Activated B cell treated with CpG ODN at 0.5 μM for 24 hours (primary cell): ENCODE measurements at regions not wholly inside any gene's neighbourhood (a gene's known extent, or its start where the extent isn't known, plus 50 kb on each side); places are given as distances from the start of the nearest gene placed in this dataset.

Experiments used
- ATAC-seq: fragments of 200-7000 bp; cut with Tn5 transposase; one replicate; pipeline ENCODE4 v1.10.0; 2021; ENCODE audit warnings: low read depth, mild to moderate bottlenecking, moderate library complexity
- CTCF ChIA-PET: fragments of 350-600 bp; sonication (Branson Sonifier 250); formaldehyde crosslinking; loops from one replicate; lab custom pipeline; 2021; ENCODE audit warnings: antibody characterized with exemption; lab: Charles Lee
- POLR2A ChIA-PET: fragments of 350-600 bp; sonication (Branson Sonifier 250); formaldehyde crosslinking; loops from one replicate; lab custom pipeline; 2021; ENCODE audit warnings: antibody characterized with exemption; lab: Charles Lee
- DNase-seq: peaks from one replicate; pipeline ENCODE4 v3.0.0; 2022
- H3K27ac Mint-ChIP-seq: one replicate; pipeline ENCODE4 v1.8.0; 2020; ENCODE audit warnings: mixed read lengths
- H3K27me3 Mint-ChIP-seq: one replicate; pipeline ENCODE4 v1.8.0; 2021; ENCODE audit warnings: mixed read lengths
- H3K36me3 Mint-ChIP-seq: one replicate; pipeline ENCODE4 v1.8.0; 2021; ENCODE audit warnings: low read depth, mixed read lengths
- H3K4me1 Mint-ChIP-seq: one replicate; pipeline ENCODE4 v1.8.0; 2021; ENCODE audit warnings: mixed read lengths
- H3K4me3 Mint-ChIP-seq: one replicate; pipeline ENCODE4 v1.8.0; 2020; ENCODE audit warnings: mild to moderate bottlenecking, mixed read lengths
- H3K9me3 Mint-ChIP-seq: one replicate; pipeline ENCODE4 v1.8.0; 2020; ENCODE audit warnings: mixed read lengths
- intact Hi-C: fragments of 100-400 bp; cut with micrococcal nuclease; formaldehyde crosslinking; loops from one replicate; pipeline ENCODE4 v1.15.1; 2024
- TF ChIP-seq, protein P1 (sequence below): fragments of 200-600 bp; IDR thresholded peaks from one replicate; pipeline ENCODE4 v1.8.0; 2022; ENCODE audit warnings: antibody characterized with exemption, mild to moderate bottlenecking

DNA sequence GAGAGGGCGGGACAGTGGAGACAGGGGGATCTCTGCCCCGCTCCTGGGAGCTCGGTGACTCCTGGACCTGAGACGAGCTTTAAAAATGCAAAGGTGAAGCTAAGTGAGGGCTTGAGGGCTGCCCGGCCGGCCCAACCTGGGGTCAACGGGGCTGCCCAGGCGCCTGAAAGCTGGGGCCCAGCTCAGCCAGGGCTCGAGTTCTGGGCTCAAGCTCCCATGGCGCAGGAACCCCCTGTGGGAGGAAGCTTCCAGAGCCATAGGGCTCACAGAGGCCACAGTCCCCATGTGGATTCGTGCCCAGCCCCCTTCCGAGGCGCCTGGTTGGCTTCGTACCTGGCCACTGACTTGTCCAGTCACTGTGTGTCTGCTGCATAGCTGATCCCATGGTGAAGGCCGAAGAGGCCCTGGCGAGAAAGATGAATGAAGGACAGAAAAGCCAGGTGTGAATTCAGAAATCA, 75.8 kb upstream of the GSE1 start:
- ChIA-PET POLR2A (no interaction called here), CTCF (no interaction called here)
- H3K27me3 Mint-ChIP-seq, result peaks cover 3% of the 10 kb centered on the region
- H3K4me3 Mint-ChIP-seq, result no peak overlapping the region
- no peak overlapping the region for H3K27ac Mint-ChIP-seq
- intact Hi-C loops, result loop anchor here (5.0 kb wide), 1 partner anchor 35 kb away; no protein-coding TSS in a partner anchor
- H3K4me1 Mint-ChIP-seq, result peaks cover 2% of the 10 kb centered on the region
- TF ChIP-seq, protein P1, sequence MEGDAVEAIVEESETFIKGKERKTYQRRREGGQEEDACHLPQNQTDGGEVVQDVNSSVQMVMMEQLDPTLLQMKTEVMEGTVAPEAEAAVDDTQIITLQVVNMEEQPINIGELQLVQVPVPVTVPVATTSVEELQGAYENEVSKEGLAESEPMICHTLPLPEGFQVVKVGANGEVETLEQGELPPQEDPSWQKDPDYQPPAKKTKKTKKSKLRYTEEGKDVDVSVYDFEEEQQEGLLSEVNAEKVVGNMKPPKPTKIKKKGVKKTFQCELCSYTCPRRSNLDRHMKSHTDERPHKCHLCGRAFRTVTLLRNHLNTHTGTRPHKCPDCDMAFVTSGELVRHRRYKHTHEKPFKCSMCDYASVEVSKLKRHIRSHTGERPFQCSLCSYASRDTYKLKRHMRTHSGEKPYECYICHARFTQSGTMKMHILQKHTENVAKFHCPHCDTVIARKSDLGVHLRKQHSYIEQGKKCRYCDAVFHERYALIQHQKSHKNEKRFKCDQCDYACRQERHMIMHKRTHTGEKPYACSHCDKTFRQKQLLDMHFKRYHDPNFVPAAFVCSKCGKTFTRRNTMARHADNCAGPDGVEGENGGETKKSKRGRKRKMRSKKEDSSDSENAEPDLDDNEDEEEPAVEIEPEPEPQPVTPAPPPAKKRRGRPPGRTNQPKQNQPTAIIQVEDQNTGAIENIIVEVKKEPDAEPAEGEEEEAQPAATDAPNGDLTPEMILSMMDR, result no peak
- DNase-seq (no peak), ATAC-seq (no peak)
- peaks cover 2% of the 10 kb centered on the region for H3K36me3 Mint-ChIP-seq
- H3K9me3 Mint-ChIP-seq, result peaks cover 8% of the 10 kb centered on the region

GRCh38 chr16:85537795-85538401, 75.2 kb upstream of the GSE1 start:
- Mint-ChIP-seq H3K9me3 (peaks cover 8% of the 10 kb centered on the region), H3K36me3 (peaks cover 2% of the 10 kb centered on the region), H3K4me3 (no peak overlapping the region), H3K27ac (no peak overlapping the region), H3K4me1 (peaks cover 2% of the 10 kb centered on the region), H3K27me3 (peaks cover 3% of the 10 kb centered on the region)
- DNase-seq, result no peak
- ATAC-seq, result no peak
- ChIA-PET POLR2A (no interaction called here), CTCF (no interaction called here)
- intact Hi-C loops, result loop anchor here (5.0 kb wide), 1 partner anchor 34 kb away; no protein-coding TSS in a partner anchor
- TF ChIP-seq, protein P1, result no peak

DNA sequence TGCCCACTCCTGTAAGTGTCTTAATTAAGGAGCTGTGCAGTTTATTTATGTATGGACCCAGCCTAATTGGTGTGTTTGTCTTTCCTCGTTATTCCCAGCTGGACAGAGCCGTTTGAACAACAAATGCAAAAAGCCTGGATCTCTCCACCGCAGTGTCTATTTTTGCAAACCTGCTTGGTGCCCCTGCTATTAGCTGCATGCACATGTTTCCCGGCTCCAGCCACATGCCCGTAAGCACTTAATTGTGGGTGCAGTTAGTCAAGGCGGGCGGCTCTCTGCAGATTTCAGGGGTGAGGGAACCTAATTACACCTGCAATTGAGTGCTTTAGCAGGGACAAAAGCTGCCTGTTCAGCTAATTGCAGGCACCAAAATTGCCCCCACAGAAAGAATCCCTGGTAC, 74.0 kb upstream of the GSE1 start:
- ATAC-seq (no peak), DNase-seq (no peak)
- peaks cover 3% of the 10 kb centered on the region for H3K27me3 Mint-ChIP-seq
- H3K4me1 Mint-ChIP-seq, result peaks cover 2% of the 10 kb centered on the region
- TF ChIP-seq, protein P1, result no peak
- no peak overlapping the region for H3K27ac Mint-ChIP-seq
- ChIA-PET POLR2A (interaction anchor here (0.9 kb wide), 1 partner anchor 18 kb away, joined by 3 read pairs; no protein-coding TSS in a partner anchor), CTCF (no interaction called here)
- H3K4me3 Mint-ChIP-seq, result no peak overlapping the region
- H3K9me3 Mint-ChIP-seq, result peaks cover 8% of the 10 kb centered on the region
- intact Hi-C loops, result loop anchor here (5.0 kb wide), 1 partner anchor 33 kb away; no protein-coding TSS in a partner anchor
- H3K36me3 Mint-ChIP-seq, result peaks cover 2% of the 10 kb centered on the region

- no peak overlapping the region for H3K27ac Mint-ChIP-seq
- TF ChIP-seq, protein P1, result no peak
- POLR2A ChIA-PET, result no interaction called here
- intact Hi-C loops, result loop anchor here (5.0 kb wide), 1 partner anchor 33 kb away; no protein-coding TSS in a partner anchor
- no peak for DNase-seq
- peaks cover 2% of the 10 kb centered on the region for H3K36me3 Mint-ChIP-seq
- no peak for ATAC-seq
- H3K4me3 Mint-ChIP-seq, result no peak overlapping the region
- peaks cover 2% of the 10 kb centered on the region for H3K4me1 Mint-ChIP-seq
- CTCF ChIA-PET, result interaction anchor here (0.8 kb wide), 1 partner anchor 14 kb away, joined by 3 read pairs; no protein-coding TSS in a partner anchor
- H3K9me3 Mint-ChIP-seq, result peaks cover 8% of the 10 kb centered on the region
- H3K27me3 Mint-ChIP-seq, result peaks cover 3% of the 10 kb centered on the region
These were observed 73.4 kb upstream of the GSE1 start for GRCh38 chr16:85539629-85540291.

- no peak overlapping the region for H3K27ac Mint-ChIP-seq
- no peak overlapping the region for H3K4me3 Mint-ChIP-seq
- DNase-seq, result no peak
- ChIA-PET POLR2A (interaction anchor here (1.3 kb wide), 1 partner anchor 13 kb away, joined by 3 read pairs; no protein-coding TSS in a partner anchor), CTCF (no interaction called here)
- H3K36me3 Mint-ChIP-seq, result peaks cover 2% of the 10 kb centered on the region
- H3K4me1 Mint-ChIP-seq, result peaks cover under 1% of the 10 kb centered on the region
- intact Hi-C loops, result no loop called here
- no peak for ATAC-seq
- TF ChIP-seq, protein P1, result no peak
- peaks cover 8% of the 10 kb centered on the region for H3K9me3 Mint-ChIP-seq
- H3K27me3 Mint-ChIP-seq, result peaks cover 3% of the 10 kb centered on the region
These were observed 71.9 kb upstream of the GSE1 start for GRCh38 chr16:85541181-85541580.
